Natural killer cell (primary cell): ENCODE measurements at regions not wholly inside any gene's neighbourhood (a gene's known extent, or its start where the extent isn't known, plus 50 kb on each side); places are given as distances from the start of the nearest gene placed in this dataset.
"Not testable (repeated sequence)": the region's sequence is repeated elsewhere in the genome, so short reads cannot be mapped to it uniquely, and the experiment has no call there.

ENCODE experiments used
- ATAC-seq, 3 donors: fragments of 150-1000 bp in 2 of 3; fragments of 200-7000 bp in 1 of 3; cut with Tn5 transposase; 1 replicate in 1 of 3; 2 replicates in 2 of 3; pipeline ENCODE4 v1.10.0; 2021; ENCODE audit warnings: mild to moderate bottlenecking in 2 of 3, moderate library complexity in 2 of 3
- DNase-seq, 2 donors: peaks; one replicate each; pipeline versions ENCODE4 v3.0.0 to v3.0.0-alpha.2; 2013 to 2021; ENCODE audit warnings: mixed read lengths in 1 of 2
- H3K27ac ChIP-seq: one replicate; pipeline ENCODE4 v1.5.1; 2013; ENCODE audit warnings: mild to moderate bottlenecking, low read length
- H3K27me3 ChIP-seq: one replicate; pipeline ENCODE4 v1.6.1; 2013; ENCODE audit warnings: low read length; ENCODE audit not compliant: control insufficient read depth, insufficient read depth
- H3K36me3 ChIP-seq: one replicate; pipeline ENCODE4 v1.6.1; 2013; ENCODE audit warnings: low read length; ENCODE audit not compliant: control insufficient read depth, insufficient read depth
- H3K4me1 ChIP-seq: one replicate; pipeline ENCODE4 v1.6.1; 2013; ENCODE audit warnings: low read length; ENCODE audit not compliant: control insufficient read depth, insufficient read depth
- H3K4me3 ChIP-seq: one replicate; pipeline ENCODE4 v1.5.1; 2013; ENCODE audit warnings: low read length
- H3K9me3 ChIP-seq: one replicate; pipeline ENCODE4 v1.6.1; 2013; ENCODE audit warnings: low read length; ENCODE audit not compliant: control insufficient read depth, insufficient read depth
- H3K27ac Mint-ChIP-seq, 2 donors: one replicate each; pipeline ENCODE4 v1.8.0; 2022; ENCODE audit warnings: mild to moderate bottlenecking in 2 of 2, mixed read lengths in 2 of 2, moderate library complexity in 1 of 2
- H3K27me3 Mint-ChIP-seq, 2 donors: one replicate each; pipeline ENCODE4 v1.8.0; 2022; ENCODE audit warnings: low read depth in 2 of 2, mixed read lengths in 2 of 2
- H3K36me3 Mint-ChIP-seq: one replicate; pipeline ENCODE4 v1.8.0; 2022; ENCODE audit warnings: mixed read lengths
- H3K4me1 Mint-ChIP-seq, 2 donors: one replicate each; pipeline ENCODE4 v1.8.0; 2022; ENCODE audit warnings: mixed read lengths in 2 of 2
- H3K4me3 Mint-ChIP-seq: one replicate; pipeline ENCODE4 v1.8.0; 2022; ENCODE audit warnings: mild to moderate bottlenecking, moderate library complexity, mixed read lengths
- H3K9me3 Mint-ChIP-seq, 2 donors: one replicate each; pipeline ENCODE4 v1.8.0; 2022; ENCODE audit warnings: mixed read lengths in 2 of 2
- CTCF ChIP-seq: fragments of 200-600 bp; IDR thresholded peaks from one replicate; pipeline ENCODE4 v1.8.0; 2022; ENCODE audit warnings: antibody characterized with exemption
- WGBS: methylation state at CpG from one replicate; pipeline ENCODE4 v1.1.7; 2013; ENCODE audit warnings: missing lambda C conversion rate; ENCODE audit not compliant: insufficient coverage; 5-methylcytosine and 5-hydroxymethylcytosine counted together
- intact Hi-C: fragments of 100-400 bp; cut with micrococcal nuclease; formaldehyde crosslinking; loops from one replicate; pipeline ENCODE4 v1.14.2; 2022

- H3K27me3 ChIP-seq: no peaks in the 10 kb centered on the region
- ATAC-seq (no peak), DNase-seq (no peak)
- Mint-ChIP-seq H3K4me3 (no peak overlapping the region), H3K27ac (no peak overlapping the region), H3K4me1 (no peaks in the 10 kb centered on the region), H3K36me3 (no peaks in the 10 kb centered on the region), H3K9me3 (peaks cover 0 to 2% of the 10 kb centered on the region in 2 donors), H3K27me3 (peaks cover 0 to 10% of the 10 kb centered on the region in 2 donors)
- H3K4me1 ChIP-seq: no peaks in the 10 kb centered on the region
- no peak overlapping the region for H3K4me3 ChIP-seq
- intact Hi-C loops: no loop called here
- H3K27ac ChIP-seq: no peak overlapping the region
- 75% methylated on average over 1 of the region's 1 CpG for WGBS
- H3K9me3 ChIP-seq: no peaks in the 10 kb centered on the region
- H3K36me3 ChIP-seq: no peaks in the 10 kb centered on the region
- TF ChIP-seq CTCF: no peak
Observed at GRCh38 chr14:34275530-34275929, 186.5 kb downstream of the SPTSSA start.

GRCh38 chr14:34275078-34275477 is 187.0 kb downstream of the SPTSSA start:
- TF ChIP-seq CTCF: no peak
- ATAC-seq (no peak), DNase-seq (no peak)
- H3K27ac Mint-ChIP-seq: no peak overlapping the region
- no peaks in the 10 kb centered on the region for H3K36me3 ChIP-seq
- no peaks in the 10 kb centered on the region for H3K9me3 Mint-ChIP-seq
- no peak overlapping the region for H3K4me3 Mint-ChIP-seq
- no peaks in the 10 kb centered on the region for H3K4me1 Mint-ChIP-seq
- WGBS: 98% methylated on average over 3 of the region's 4 CpGs
- intact Hi-C loops: no loop called here
- no peaks in the 10 kb centered on the region for H3K4me1 ChIP-seq
- no peaks in the 10 kb centered on the region for H3K9me3 ChIP-seq
- H3K27me3 ChIP-seq: no peaks in the 10 kb centered on the region
- peaks cover 0 to 11% of the 10 kb centered on the region in 2 donors for H3K27me3 Mint-ChIP-seq
- no peaks in the 10 kb centered on the region for H3K36me3 Mint-ChIP-seq
- H3K27ac ChIP-seq: no peak overlapping the region
- H3K4me3 ChIP-seq: no peak overlapping the region

- H3K36me3 ChIP-seq, H3K27ac ChIP-seq, intact Hi-C loops, H3K27me3 ChIP-seq, H3K27ac Mint-ChIP-seq, H3K36me3 Mint-ChIP-seq, H3K4me1 Mint-ChIP-seq, ATAC-seq, H3K4me3 Mint-ChIP-seq, H3K4me1 ChIP-seq, H3K9me3 Mint-ChIP-seq, H3K9me3 ChIP-seq, DNase-seq, H3K4me3 ChIP-seq: not testable (repeated sequence)
- H3K27me3 Mint-ChIP-seq: peaks cover 8 to 15% of the 10 kb centered on the region in 2 donors
- no CpG with 5 or more reads among the region's 4 CpGs for WGBS
Observed at GRCh38 chr14:34273716-34274115, 188.3 kb downstream of the SPTSSA start.

- peaks cover 10 to 19% of the 10 kb centered on the region in 2 donors for H3K27me3 Mint-ChIP-seq
- no peak for TF ChIP-seq CTCF
- H3K36me3 Mint-ChIP-seq: no peaks in the 10 kb centered on the region
- Histone ChIP-seq H3K9me3 (no peaks in the 10 kb centered on the region), H3K36me3 (no peaks in the 10 kb centered on the region), H3K27me3 (no peaks in the 10 kb centered on the region), H3K27ac (no peak overlapping the region), H3K4me3 (no peak overlapping the region), H3K4me1 (no peaks in the 10 kb centered on the region)
- DNase-seq: no peak
- no peak overlapping the region for H3K4me3 Mint-ChIP-seq
- intact Hi-C loops: no loop called here
- no peaks in the 10 kb centered on the region for H3K4me1 Mint-ChIP-seq
- 75% methylated on average over 5 of the region's 5 CpGs for WGBS
- ATAC-seq: no peak
- no peak overlapping the region for H3K27ac Mint-ChIP-seq
- H3K9me3 Mint-ChIP-seq: no peaks in the 10 kb centered on the region
Observed at GRCh38 chr14:34270361-34270760, 191.7 kb downstream of the SPTSSA start.
